ENCODE measurements at regions not wholly inside any gene's neighbourhood (a gene's known extent, or its start where the extent isn't known, plus 50 kb on each side); places are given as distances from the start of the nearest gene placed in this dataset.

GRCh38 chr18:79612291-79613108 lies 67.1 kb upstream of the CTDP1 start:
- H3K27ac ChIP-seq, result no peak overlapping the region
- no peaks in the 10 kb centered on the region for H3K36me3 ChIP-seq
- TF ChIP-seq POLR2A (IDR thresholded peaks at IDR 0.05), result no peak
- TF ChIP-seq POLR2AphosphoS5 (IDR thresholded peaks at IDR 0.05), result no peak
- TF ChIP-seq CTCF (IDR thresholded peaks at IDR 0.05), result no peak
- H3K4me1 ChIP-seq, result no peaks in the 10 kb centered on the region
- intact Hi-C loops (cut with DNase I; ENCODE audit: low total_unique reads), result no loop called here
- H3K4me3 ChIP-seq, result no peak overlapping the region
- no peak for DNase-seq (ENCODE audit: low spot score in 2 of 2)
- H3K9me3 ChIP-seq, result no peaks in the 10 kb centered on the region
- peaks cover 0 to 2% of the 10 kb centered on the region in 2 donors for H3K27me3 ChIP-seq

- intact Hi-C loops (cut with DNase I; ENCODE audit: low total_unique reads), result no loop called here
- DNase-seq (ENCODE audit: low spot score in 2 of 2), result no peak
- TF ChIP-seq CTCF (IDR thresholded peaks at IDR 0.05), result no peak
- TF ChIP-seq POLR2AphosphoS5 (IDR thresholded peaks at IDR 0.05), result no peak
- TF ChIP-seq POLR2A (IDR thresholded peaks at IDR 0.05), result no peak
- Histone ChIP-seq H3K27me3 (no peaks in the 10 kb centered on the region), H3K27ac (no peak overlapping the region), H3K9me3 (no peaks in the 10 kb centered on the region), H3K4me3 (no peak overlapping the region), H3K4me1 (no peaks in the 10 kb centered on the region), H3K36me3 (no peaks in the 10 kb centered on the region)
Measured at GRCh38 chr18:79613186-79613931, 66.2 kb upstream of the CTDP1 start.

GRCh38 chr18:79614211-79614955 lies 65.2 kb upstream of the CTDP1 start:
- H3K4me1 ChIP-seq, result no peaks in the 10 kb centered on the region
- no peak for TF ChIP-seq POLR2A (IDR thresholded peaks at IDR 0.05)
- no peak for TF ChIP-seq CTCF (IDR thresholded peaks at IDR 0.05)
- TF ChIP-seq POLR2AphosphoS5 (IDR thresholded peaks at IDR 0.05), result no peak
- H3K36me3 ChIP-seq, result no peaks in the 10 kb centered on the region
- intact Hi-C loops (cut with DNase I; ENCODE audit: low total_unique reads), result no loop called here
- no peak overlapping the region for H3K4me3 ChIP-seq
- H3K27ac ChIP-seq, result no peak overlapping the region
- H3K27me3 ChIP-seq, result no peaks in the 10 kb centered on the region
- DNase-seq (ENCODE audit: low spot score in 2 of 2), result no peak
- no peaks in the 10 kb centered on the region for H3K9me3 ChIP-seq

GRCh38 chr18:79615091-79615490 lies 64.5 kb upstream of the CTDP1 start:
- Histone ChIP-seq H3K4me1 (no peaks in the 10 kb centered on the region), H3K27ac (no peak overlapping the region), H3K4me3 (no peak overlapping the region), H3K27me3 (no peaks in the 10 kb centered on the region), H3K36me3 (no peaks in the 10 kb centered on the region), H3K9me3 (no peaks in the 10 kb centered on the region)
- TF ChIP-seq POLR2AphosphoS5 (IDR thresholded peaks at IDR 0.05) (no peak), CTCF (IDR thresholded peaks at IDR 0.05) (no peak), POLR2A (IDR thresholded peaks at IDR 0.05) (no peak)
- no peak for DNase-seq (ENCODE audit: low spot score in 2 of 2)
- intact Hi-C loops (cut with DNase I; ENCODE audit: low total_unique reads), result no loop called here

All from breast epithelium (tissue), 4 donors.